Endothelial cell of umbilical vein (primary cell): ENCODE measurements at regions not wholly inside any gene's neighbourhood (a gene's known extent, or its start where the extent isn't known, plus 50 kb on each side); places are given as distances from the start of the nearest gene placed in this dataset.

ENCODE experiments used
- BruUV-seq: library from RNA; stranded (reverse); fragments of 400-500 nt; replicated peaks from 2 replicates; lab custom pipeline; 2021; lab: Mats Ljungman, UMichigan
- CTCF ChIA-PET: fragments of 300-600, 350-600 bp; sonication (Branson Sonifier 250); formaldehyde crosslinking; loops from one replicate; lab custom pipeline; 2021; ENCODE audit warnings: antibody characterized with exemption, inconsistent platforms; lab: Charles Lee
- POLR2A ChIA-PET: fragments of 300-600, 350-600 bp; sonication (Branson Sonifier 250); formaldehyde crosslinking; loops from one replicate; lab custom pipeline; 2021; ENCODE audit warnings: antibody characterized with exemption, inconsistent platforms; lab: Charles Lee
- DNase-seq: peaks from one replicate; pipeline ENCODE4 v3.0.0-alpha.2; 2011; ENCODE audit warnings: low read depth, low spot score
- FAIRE-seq: peaks from 2 replicates; lab custom pipeline; 2011; peaks lifted over from hg19 to GRCh38; lab: Jason Lieb, UNC
- H2AFZ ChIP-seq: 2 replicates; pipeline ENCODE4 v1.6.0; 2012; ENCODE audit warnings: low read depth, low read length, control low read depth, inconsistent platforms
- H3K27ac ChIP-seq: 2 replicates; pipeline ENCODE4 v1.5.1; 2011; ENCODE audit warnings: low read depth, mild to moderate bottlenecking, control low read depth, low read length, moderate library complexity; ENCODE audit not compliant: insufficient read depth
- H3K27me3 ChIP-seq, 2 experiments: 2 replicates each; pipeline versions ENCODE4 v1.6.0 to v1.6.1; 2011; ENCODE audit warnings: low read length in 2 of 2, mixed read lengths in 1 of 2; ENCODE audit not compliant: control insufficient read depth in 2 of 2, insufficient read depth in 2 of 2
- H3K36me3 ChIP-seq, 2 experiments: 2 replicates in 1 of 2; 3 replicates in 1 of 2; pipeline ENCODE4 v1.5.1; 2011; ENCODE audit warnings: low read length in 2 of 2, mild to moderate bottlenecking in 1 of 2, moderate library complexity in 1 of 2; ENCODE audit not compliant: control insufficient read depth in 2 of 2, insufficient read depth in 2 of 2; ENCODE audit errors: extremely low read depth in 1 of 2
- H3K4me1 ChIP-seq: 3 replicates; pipeline ENCODE4 v1.5.1; 2011; ENCODE audit warnings: mild to moderate bottlenecking, low read length; ENCODE audit not compliant: control insufficient read depth, insufficient read depth; ENCODE audit errors: extremely low read depth
- H3K4me2 ChIP-seq: 2 replicates; pipeline ENCODE4 v1.6.1; 2011; ENCODE audit warnings: low read length, control low read depth, mixed read lengths; ENCODE audit not compliant: insufficient read depth
- H3K4me3 ChIP-seq, 3 experiments: fragments of 200-600 bp in 1 of 3; sonication (generic), shearing (Covaris generic) in 1 of 3; replicated peaks in 1 of 3; 2 replicates each; pipeline ENCODE4 v1.5.1; 2011 to 2016; ENCODE audit warnings: control low read depth in 3 of 3, low read length in 3 of 3, mild to moderate bottlenecking in 2 of 3, inconsistent platforms in 1 of 3, low read depth in 1 of 3, moderate library complexity in 1 of 3; ENCODE audit not compliant: insufficient read depth in 1 of 3
- H3K79me2 ChIP-seq: 2 replicates; pipeline ENCODE4 v1.6.0; 2012; ENCODE audit warnings: low read length, inconsistent platforms; ENCODE audit not compliant: control insufficient read depth, insufficient read depth
- H3K9ac ChIP-seq: replicated peaks from 2 replicates; pipeline ENCODE3; 2011; ENCODE audit warnings: low read length, control low read depth; ENCODE audit not compliant: insufficient read depth; ENCODE audit errors: extremely low read depth
- H3K9me1 ChIP-seq: replicated peaks from 3 replicates; pipeline ENCODE4 v1.6.0; 2011; ENCODE audit warnings: mild to moderate bottlenecking, low read length; ENCODE audit not compliant: control insufficient read depth, insufficient read depth; ENCODE audit errors: extremely low read depth
- H3K9me3 ChIP-seq: replicated peaks from 2 replicates; pipeline ENCODE4 v1.5.1; 2012; ENCODE audit warnings: low read length, inconsistent platforms; ENCODE audit not compliant: control insufficient read depth, insufficient read depth
- H4K20me1 ChIP-seq: replicated peaks from 2 replicates; pipeline ENCODE3; 2011; ENCODE audit warnings: mild to moderate bottlenecking, low read length; ENCODE audit not compliant: control insufficient read depth, insufficient read depth; ENCODE audit errors: extremely low read depth
- CTCF ChIP-seq, 2 donors: IDR thresholded peaks; 1 replicate in 1 of 2; 2 replicates in 1 of 2; pipeline ENCODE4 v1.5.1; 2011; ENCODE audit warnings: low read length in 2 of 2, mild to moderate bottlenecking in 2 of 2, moderate library complexity in 2 of 2, control low read depth in 1 of 2, inconsistent platforms in 1 of 2, low read depth in 1 of 2; ENCODE audit not compliant: insufficient read depth in 1 of 2; ENCODE audit errors: extremely low read depth in 1 of 2
- EZH2 ChIP-seq: IDR thresholded peaks from 2 replicates; pipeline ENCODE4 v1.6.1; 2012; ENCODE audit warnings: borderline replicate concordance, low read depth, mild to moderate bottlenecking, moderate library complexity, low read length, inconsistent platforms; ENCODE audit not compliant: severe bottlenecking
- FOS ChIP-seq: IDR thresholded peaks from 2 replicates; pipeline ENCODE4 v1.6.1; 2011; ENCODE audit warnings: mild to moderate bottlenecking, low read length, moderate library complexity, borderline replicate concordance; ENCODE audit not compliant: insufficient read depth
- GATA2 ChIP-seq: IDR thresholded peaks from 2 replicates; pipeline ENCODE4 v1.7.0; 2011; ENCODE audit warnings: low read depth, mild to moderate bottlenecking, moderate library complexity, mixed read lengths, low read length; ENCODE audit not compliant: insufficient read length, insufficient read depth
- JUN ChIP-seq: IDR thresholded peaks from 2 replicates; pipeline ENCODE4 v1.6.1; 2011; ENCODE audit warnings: borderline replicate concordance, low read depth; ENCODE audit not compliant: insufficient read length, insufficient read depth
- MAX ChIP-seq: IDR thresholded peaks from 2 replicates; pipeline ENCODE4 v1.6.1; 2011; ENCODE audit not compliant: insufficient read depth, insufficient read length
- MYC ChIP-seq: IDR thresholded peaks from one replicate; pipeline ENCODE4 v1.6.1; 2011; ENCODE audit warnings: mild to moderate bottlenecking, low read depth, low read length
- POLR2A ChIP-seq: IDR thresholded peaks from 2 replicates; pipeline ENCODE4 v1.6.1; 2012; ENCODE audit warnings: low read depth, mild to moderate bottlenecking, control low read depth, low read length
- POLR2AphosphoS5 ChIP-seq: IDR thresholded peaks from 2 replicates; pipeline ENCODE4 v1.6.1; 2012; ENCODE audit warnings: low read depth, mild to moderate bottlenecking, control low read depth, low read length, moderate library complexity; ENCODE audit not compliant: insufficient read depth
- dilution Hi-C: fragments of 300-500 bp; cut with MboI; formaldehyde crosslinking; loops from one replicate; pipeline ENCODE4 v1.15.0; 2019; ENCODE audit warnings: low sequenced_read_pairs; ENCODE audit not compliant: extremely low pct_ligation_motif_present
- intact Hi-C: fragments of 100-400 bp; cut with micrococcal nuclease; formaldehyde crosslinking; loops from one replicate; pipeline ENCODE4 v1.10.0; 2022

- H3K4me2 ChIP-seq = no peak overlapping the region
- ChIA-PET POLR2A (no interaction called here), CTCF (no interaction called here)
- intact Hi-C loops (no loop called here), dilution Hi-C loops (no loop called here)
- H3K9ac ChIP-seq = no peak overlapping the region
- no TSS peak for BruUV-seq
- TF ChIP-seq POLR2A (no peak), JUN (no peak), MYC (no peak), MAX (no peak), FOS (no peak), CTCF (IDR thresholded peaks at IDR 0.05; ENCODE audit: extremely low read depth in 1 of 2, insufficient read depth in 1 of 2, low read depth in 1 of 2, low read length in 2 of 2) (no peak), POLR2AphosphoS5 (no peak), EZH2 (no peak), GATA2 (no peak)
- H4K20me1 ChIP-seq = no peaks in the 10 kb centered on the region
- no peak for FAIRE-seq
- H3K79me2 ChIP-seq = no peaks in the 10 kb centered on the region
- H3K36me3 ChIP-seq = no peaks in the 10 kb centered on the region
- no peaks in the 10 kb centered on the region for H3K9me1 ChIP-seq
- H3K27ac ChIP-seq = no peak overlapping the region
- DNase-seq = no peak
- H3K27me3 ChIP-seq = no peaks in the 10 kb centered on the region
- H3K4me3 ChIP-seq = no peak overlapping the region
- H3K4me1 ChIP-seq = no peaks in the 10 kb centered on the region
- H3K9me3 ChIP-seq = no peaks in the 10 kb centered on the region
- H2AFZ ChIP-seq = no peak overlapping the region
Measured at GRCh38 chr4:81522711-81523110, 51.0 kb upstream of the RASGEF1B start.
